AG04450 (cell line): ENCODE measurements at regions not wholly inside any gene's neighbourhood (a gene's known extent, or its start where the extent isn't known, plus 50 kb on each side); places are given as distances from the start of the nearest gene placed in this dataset.
A peak's percentile ranks its signal among the peaks of the same experiment; 100 is the strongest.

Experiments used
- CTCF ChIA-PET: fragments of 300-600, 350-600 bp; formaldehyde crosslinking; extraction: SDS; loops from one replicate; lab custom pipeline; 2022; ENCODE audit warnings: antibody characterized with exemption, inconsistent platforms; lab: Charles Lee
- POLR2A ChIA-PET: fragments of 350-600 bp; formaldehyde crosslinking; extraction: SDS; loops from one replicate; lab custom pipeline; 2021; ENCODE audit warnings: antibody characterized with exemption, inconsistent platforms; lab: Yijun Ruan, JAX
- DNase-seq: peaks from one replicate; pipeline ENCODE4 v3.0.0-alpha.2; 2011; ENCODE audit warnings: low read depth, low spot score
- H3K27ac ChIP-seq: one replicate; pipeline ENCODE4 v1.5.1; 2012; ENCODE audit warnings: low read depth, low read length, control low read depth
- H3K27me3 ChIP-seq: one replicate; pipeline ENCODE4 v1.6.0; 2012; ENCODE audit warnings: low read length; ENCODE audit not compliant: control insufficient read depth, insufficient read depth
- H3K4me3 ChIP-seq: 2 replicates; pipeline ENCODE4 v1.5.1; 2011; ENCODE audit warnings: mild to moderate bottlenecking, low read depth, low read length, control low read depth
- H3K9me3 ChIP-seq: 2 replicates; pipeline ENCODE4 v1.5.1; 2012; ENCODE audit warnings: low read length; ENCODE audit not compliant: control insufficient read depth, insufficient read depth
- TF ChIP-seq, protein P1 (sequence below): IDR thresholded peaks from 2 replicates; pipeline ENCODE4 v1.5.1; 2011; ENCODE audit warnings: low read depth, low read length, control low read depth, inconsistent platforms

DNA sequence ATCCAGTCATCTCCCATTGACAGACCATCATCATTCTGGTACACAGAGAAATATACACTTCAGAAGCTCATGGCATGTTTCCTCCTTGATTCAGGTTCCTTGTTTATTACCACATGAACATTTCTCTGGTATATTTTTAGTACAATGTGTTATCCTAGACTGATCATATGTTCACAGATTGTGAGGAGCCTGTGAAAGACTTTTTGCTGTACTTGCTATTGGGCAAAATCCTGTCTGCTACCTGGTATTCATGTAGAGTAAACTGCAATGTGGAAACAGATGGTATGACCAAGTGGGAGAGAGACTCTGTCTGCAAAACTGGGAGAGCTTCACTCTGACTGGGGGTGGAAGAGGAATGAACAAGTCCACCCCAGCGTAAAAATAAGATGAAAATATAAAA lies 657.2 kb downstream of the IRS1 start:
- DNase-seq, result no peak
- Histone ChIP-seq H3K9me3 (no peaks in the 10 kb centered on the region), H3K27me3 (no peaks in the 10 kb centered on the region), H3K4me3 (no peak overlapping the region), H3K27ac (no peak overlapping the region)
- POLR2A ChIA-PET, result no interaction called here
- CTCF ChIA-PET, result no interaction called here
- TF ChIP-seq, protein P1, sequence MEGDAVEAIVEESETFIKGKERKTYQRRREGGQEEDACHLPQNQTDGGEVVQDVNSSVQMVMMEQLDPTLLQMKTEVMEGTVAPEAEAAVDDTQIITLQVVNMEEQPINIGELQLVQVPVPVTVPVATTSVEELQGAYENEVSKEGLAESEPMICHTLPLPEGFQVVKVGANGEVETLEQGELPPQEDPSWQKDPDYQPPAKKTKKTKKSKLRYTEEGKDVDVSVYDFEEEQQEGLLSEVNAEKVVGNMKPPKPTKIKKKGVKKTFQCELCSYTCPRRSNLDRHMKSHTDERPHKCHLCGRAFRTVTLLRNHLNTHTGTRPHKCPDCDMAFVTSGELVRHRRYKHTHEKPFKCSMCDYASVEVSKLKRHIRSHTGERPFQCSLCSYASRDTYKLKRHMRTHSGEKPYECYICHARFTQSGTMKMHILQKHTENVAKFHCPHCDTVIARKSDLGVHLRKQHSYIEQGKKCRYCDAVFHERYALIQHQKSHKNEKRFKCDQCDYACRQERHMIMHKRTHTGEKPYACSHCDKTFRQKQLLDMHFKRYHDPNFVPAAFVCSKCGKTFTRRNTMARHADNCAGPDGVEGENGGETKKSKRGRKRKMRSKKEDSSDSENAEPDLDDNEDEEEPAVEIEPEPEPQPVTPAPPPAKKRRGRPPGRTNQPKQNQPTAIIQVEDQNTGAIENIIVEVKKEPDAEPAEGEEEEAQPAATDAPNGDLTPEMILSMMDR, result no peak

GRCh38 chr2:226140594-226140993 lies 659.0 kb downstream of the IRS1 start:
- no peak for DNase-seq
- H3K27me3 ChIP-seq, result no peaks in the 10 kb centered on the region
- no peak overlapping the region for H3K4me3 ChIP-seq
- TF ChIP-seq, protein P1, result no peak
- no peaks in the 10 kb centered on the region for H3K9me3 ChIP-seq
- ChIA-PET CTCF (no interaction called here), POLR2A (no interaction called here)
- no peak overlapping the region for H3K27ac ChIP-seq

GRCh38 chr2:226139759-226140158 lies 659.9 kb downstream of the IRS1 start:
- ChIA-PET POLR2A (no interaction called here), CTCF (no interaction called here)
- Histone ChIP-seq H3K27me3 (no peaks in the 10 kb centered on the region), H3K9me3 (no peaks in the 10 kb centered on the region), H3K4me3 (no peak overlapping the region), H3K27ac (no peak overlapping the region)
- TF ChIP-seq, protein P1, result no peak
- DNase-seq, result no peak

- ChIA-PET POLR2A (no interaction called here), CTCF (interaction anchor here (1.1 kb wide), 1 partner anchor 665 kb away, joined by 4 read pairs; no protein-coding TSS in a partner anchor)
- TF ChIP-seq, protein P1, result no peak
- H3K27ac ChIP-seq, result no peak overlapping the region
- no peak overlapping the region for H3K4me3 ChIP-seq
- peak; percentile 24 for DNase-seq
- H3K9me3 ChIP-seq, result no peaks in the 10 kb centered on the region
- no peaks in the 10 kb centered on the region for H3K27me3 ChIP-seq
Measured at GRCh38 chr2:226137201-226137811, 662.3 kb downstream of the IRS1 start.

GRCh38 chr2:226136739-226137138 lies 662.9 kb downstream of the IRS1 start:
- DNase-seq, result no peak
- TF ChIP-seq, protein P1, result no peak
- H3K4me3 ChIP-seq, result no peak overlapping the region
- H3K9me3 ChIP-seq, result no peaks in the 10 kb centered on the region
- CTCF ChIA-PET, result interaction anchor here (1.1 kb wide), 1 partner anchor 666 kb away, joined by 4 read pairs; no protein-coding TSS in a partner anchor
- H3K27ac ChIP-seq, result no peak overlapping the region
- POLR2A ChIA-PET, result no interaction called here
- H3K27me3 ChIP-seq, result no peaks in the 10 kb centered on the region
